Muscle layer of duodenum (tissue), 2 donors: ENCODE measurements at regions not wholly inside any gene's neighbourhood (a gene's known extent, or its start where the extent isn't known, plus 50 kb on each side); places are given as distances from the start of the nearest gene placed in this dataset.

Experiments used
- H3K27ac ChIP-seq: one replicate; pipeline ENCODE4 v1.7.0; 2013; ENCODE audit warnings: mild to moderate bottlenecking, low read length
- H3K27me3 ChIP-seq: one replicate; pipeline ENCODE4 v1.7.0; 2013; ENCODE audit warnings: low read depth, mild to moderate bottlenecking, control low read depth, low read length
- H3K36me3 ChIP-seq, 2 donors: one replicate each; pipeline ENCODE4 v1.7.0; 2013; ENCODE audit warnings: low read length in 2 of 2, control low read depth in 1 of 2, mild to moderate bottlenecking in 1 of 2; ENCODE audit not compliant: insufficient read depth in 2 of 2, control insufficient read depth in 1 of 2
- H3K4me1 ChIP-seq, 2 donors: one replicate each; pipeline ENCODE4 v1.7.0; 2013; ENCODE audit warnings: low read length in 2 of 2, mild to moderate bottlenecking in 2 of 2, control low read depth in 1 of 2, moderate library complexity in 1 of 2; ENCODE audit not compliant: insufficient read depth in 2 of 2, control insufficient read depth in 1 of 2
- H3K4me3 ChIP-seq, 2 donors: one replicate each; pipeline ENCODE4 v1.7.0; 2013; ENCODE audit warnings: low read length in 2 of 2, low read depth in 1 of 2, mild to moderate bottlenecking in 1 of 2
- H3K9me3 ChIP-seq, 2 donors: one replicate each; pipeline ENCODE4 v1.7.0; 2013; ENCODE audit warnings: low read length in 2 of 2, control low read depth in 1 of 2, mild to moderate bottlenecking in 1 of 2; ENCODE audit not compliant: control insufficient read depth in 1 of 2
- donor health status: healthy.

- no peaks in the 10 kb centered on the region for H3K36me3 ChIP-seq
- no peaks in the 10 kb centered on the region for H3K27me3 ChIP-seq
- H3K4me3 ChIP-seq, result no peak overlapping the region
- no peak overlapping the region for H3K27ac ChIP-seq
- H3K4me1 ChIP-seq, result no peaks in the 10 kb centered on the region
- no peaks in the 10 kb centered on the region for H3K9me3 ChIP-seq
These were observed 384.1 kb downstream of the GATA3 start for GRCh38 chr10:8438603-8439002.

GRCh38 chr10:8439040-8439439 is 384.6 kb downstream of the GATA3 start:
- Histone ChIP-seq H3K4me1 (no peaks in the 10 kb centered on the region), H3K36me3 (no peaks in the 10 kb centered on the region), H3K9me3 (no peaks in the 10 kb centered on the region), H3K27ac (no peak overlapping the region), H3K27me3 (no peaks in the 10 kb centered on the region), H3K4me3 (no peak overlapping the region)

- Histone ChIP-seq H3K4me1 (no peaks in the 10 kb centered on the region), H3K9me3 (no peaks in the 10 kb centered on the region), H3K36me3 (no peaks in the 10 kb centered on the region), H3K27me3 (no peaks in the 10 kb centered on the region), H3K27ac (no peak overlapping the region), H3K4me3 (no peak overlapping the region)
These were observed 390.1 kb downstream of the GATA3 start for GRCh38 chr10:8444630-8445029.

GRCh38 chr10:8445353-8445752 is 390.9 kb downstream of the GATA3 start:
- Histone ChIP-seq H3K4me1 (no peaks in the 10 kb centered on the region), H3K9me3 (no peaks in the 10 kb centered on the region), H3K27me3 (no peaks in the 10 kb centered on the region), H3K4me3 (no peak overlapping the region), H3K36me3 (no peaks in the 10 kb centered on the region), H3K27ac (no peak overlapping the region)

- no peaks in the 10 kb centered on the region for H3K9me3 ChIP-seq
- H3K27ac ChIP-seq, result no peak overlapping the region
- no peaks in the 10 kb centered on the region for H3K4me1 ChIP-seq
- H3K36me3 ChIP-seq, result no peaks in the 10 kb centered on the region
- H3K4me3 ChIP-seq, result no peak overlapping the region
- H3K27me3 ChIP-seq, result no peaks in the 10 kb centered on the region
These were observed 395.4 kb downstream of the GATA3 start for GRCh38 chr10:8449909-8450308.

- H3K9me3 ChIP-seq, result peaks cover 0 to 6% of the 10 kb centered on the region in 2 donors
- no peaks in the 10 kb centered on the region for H3K27me3 ChIP-seq
- no peak overlapping the region for H3K4me3 ChIP-seq
- no peaks in the 10 kb centered on the region for H3K4me1 ChIP-seq
- H3K36me3 ChIP-seq, result no peaks in the 10 kb centered on the region
- no peak overlapping the region for H3K27ac ChIP-seq
These were observed 399.1 kb downstream of the GATA3 start for GRCh38 chr10:8453587-8453986.

GRCh38 chr10:8454357-8454756 is 399.9 kb downstream of the GATA3 start:
- H3K27ac ChIP-seq, result no peak overlapping the region
- no peaks in the 10 kb centered on the region for H3K4me1 ChIP-seq
- peaks cover 0 to 9% of the 10 kb centered on the region in 2 donors for H3K9me3 ChIP-seq
- H3K27me3 ChIP-seq, result no peaks in the 10 kb centered on the region
- H3K36me3 ChIP-seq, result no peaks in the 10 kb centered on the region
- H3K4me3 ChIP-seq, result no peak overlapping the region

GRCh38 chr10:8455181-8455580 is 400.7 kb downstream of the GATA3 start:
- H3K4me1 ChIP-seq, result no peaks in the 10 kb centered on the region
- no peaks in the 10 kb centered on the region for H3K27me3 ChIP-seq
- no peak overlapping the region for H3K4me3 ChIP-seq
- no peak overlapping the region for H3K27ac ChIP-seq
- H3K36me3 ChIP-seq, result no peaks in the 10 kb centered on the region
- peaks cover 0 to 9% of the 10 kb centered on the region in 2 donors for H3K9me3 ChIP-seq

GRCh38 chr10:8456386-8456785 is 401.9 kb downstream of the GATA3 start:
- Histone ChIP-seq H3K9me3 (peaks cover 0 to 9% of the 10 kb centered on the region in 2 donors), H3K27me3 (no peaks in the 10 kb centered on the region), H3K36me3 (no peaks in the 10 kb centered on the region), H3K27ac (no peak overlapping the region), H3K4me1 (no peaks in the 10 kb centered on the region), H3K4me3 (no peak overlapping the region)

GRCh38 chr10:8460626-8461025 is 406.1 kb downstream of the GATA3 start:
- Histone ChIP-seq H3K9me3 (peaks cover 0 to 9% of the 10 kb centered on the region in 2 donors), H3K27me3 (no peaks in the 10 kb centered on the region), H3K4me1 (no peaks in the 10 kb centered on the region), H3K4me3 (no peak overlapping the region), H3K36me3 (no peaks in the 10 kb centered on the region), H3K27ac (no peak overlapping the region)

- Histone ChIP-seq H3K36me3 (no peaks in the 10 kb centered on the region), H3K9me3 (peaks cover 0 to 9% of the 10 kb centered on the region in 2 donors), H3K27me3 (no peaks in the 10 kb centered on the region), H3K4me1 (no peaks in the 10 kb centered on the region), H3K27ac (no peak overlapping the region), H3K4me3 (no peak overlapping the region)
These were observed 408.1 kb downstream of the GATA3 start for GRCh38 chr10:8462565-8462964.

GRCh38 chr10:8463853-8464252 is 409.4 kb downstream of the GATA3 start:
- Histone ChIP-seq H3K27me3 (no peaks in the 10 kb centered on the region), H3K4me3 (no peak overlapping the region), H3K9me3 (peaks cover 0 to 1% of the 10 kb centered on the region in 2 donors), H3K36me3 (no peaks in the 10 kb centered on the region), H3K27ac (no peak overlapping the region), H3K4me1 (no peaks in the 10 kb centered on the region)
